C1 segment of cervical spinal cord (tissue), 14 donors: ENCODE measurements at regions not wholly inside any gene's neighbourhood (a gene's known extent, or its start where the extent isn't known, plus 50 kb on each side); places are given as distances from the start of the nearest gene placed in this dataset.

Experiments used
- DNase-seq, 14 donors: peaks; one replicate each; lab custom pipeline; 2025; lab: John Stamatoyannopoulos, UW

GRCh38 chrX:67872958-67873357 lies 329.1 kb downstream of the AR start:
- no peak for DNase-seq

DNA sequence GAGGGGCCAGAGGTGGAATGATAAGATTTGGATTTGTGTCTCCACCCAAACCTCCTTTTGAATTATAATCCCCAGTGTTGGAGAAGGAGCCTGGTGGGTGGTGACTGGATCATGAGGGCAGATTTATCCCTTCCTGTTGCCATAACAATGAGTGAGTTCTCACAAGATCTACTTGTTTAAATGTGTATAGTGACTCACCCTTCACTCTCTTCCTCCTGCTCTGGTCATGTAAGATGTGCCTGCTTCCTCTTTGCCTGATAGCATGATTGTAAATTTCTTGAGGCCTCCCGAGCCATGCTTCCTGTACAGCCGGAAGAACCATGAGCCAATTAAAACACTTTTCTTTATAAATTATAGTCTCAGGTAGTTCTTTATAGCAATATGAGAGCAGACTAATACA lies 348.6 kb downstream of the AR start:
- DNase-seq = no peak

GRCh38 chrX:67893931-67894330 lies 350.1 kb downstream of the AR start:
- DNase-seq = no peak

DNA sequence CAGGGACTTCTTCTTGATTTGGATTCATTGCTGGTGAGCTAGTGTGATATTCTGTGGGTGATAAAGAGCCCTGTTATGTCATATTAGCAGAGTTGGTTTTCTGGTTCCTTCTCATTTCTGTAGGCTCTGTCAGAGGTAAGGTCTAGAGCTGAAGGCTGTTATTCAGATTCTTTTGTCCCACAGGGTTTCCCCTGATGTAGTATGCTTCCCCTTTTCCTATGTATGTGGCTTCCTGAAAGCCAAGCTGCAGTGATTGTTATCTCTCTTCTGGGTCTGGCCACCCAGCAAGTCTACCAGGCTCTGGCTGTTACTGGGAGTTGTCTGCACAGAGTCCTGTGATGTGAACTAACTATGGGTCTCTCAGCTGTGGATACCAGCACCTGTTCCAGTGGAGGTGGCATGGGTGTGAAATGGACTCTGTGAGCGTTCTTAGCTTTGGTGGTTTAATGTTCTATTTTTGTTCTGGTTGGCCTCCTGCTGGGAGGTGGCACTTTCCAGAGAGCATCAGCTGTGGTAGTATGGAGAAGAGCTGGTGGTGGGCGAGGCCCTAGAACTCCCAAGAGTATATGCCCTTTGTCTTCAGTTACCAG lies 373.7 kb downstream of the AR start:
- DNase-seq = no peak

- DNase-seq = no peak
Measured at GRCh38 chrX:67922966-67923365, 379.1 kb downstream of the AR start.

DNA sequence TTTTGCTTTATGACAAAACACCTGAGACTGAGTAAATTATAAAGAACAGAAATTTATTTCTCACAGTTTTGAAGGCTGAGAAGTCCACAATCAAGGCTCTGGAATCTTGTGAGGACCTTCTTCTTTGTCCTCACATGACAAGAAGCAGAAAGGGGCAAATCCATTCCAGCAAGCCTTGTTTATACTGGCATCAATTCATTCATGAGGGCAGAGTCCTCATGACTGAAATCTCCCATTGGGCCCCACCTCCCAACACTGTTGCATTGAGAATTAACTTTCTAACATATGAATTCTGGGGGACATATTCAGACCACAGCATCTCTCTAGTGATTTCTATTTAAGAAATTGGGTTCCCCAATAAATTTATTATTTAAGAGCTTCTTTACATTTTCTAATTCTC lies 395.4 kb downstream of the AR start:
- no peak for DNase-seq

GRCh38 chrX:67949270-67949669 lies 405.4 kb downstream of the AR start:
- DNase-seq = no peak

- DNase-seq = no peak
Measured at GRCh38 chrX:67953658-67954057, 409.8 kb downstream of the AR start.

DNA sequence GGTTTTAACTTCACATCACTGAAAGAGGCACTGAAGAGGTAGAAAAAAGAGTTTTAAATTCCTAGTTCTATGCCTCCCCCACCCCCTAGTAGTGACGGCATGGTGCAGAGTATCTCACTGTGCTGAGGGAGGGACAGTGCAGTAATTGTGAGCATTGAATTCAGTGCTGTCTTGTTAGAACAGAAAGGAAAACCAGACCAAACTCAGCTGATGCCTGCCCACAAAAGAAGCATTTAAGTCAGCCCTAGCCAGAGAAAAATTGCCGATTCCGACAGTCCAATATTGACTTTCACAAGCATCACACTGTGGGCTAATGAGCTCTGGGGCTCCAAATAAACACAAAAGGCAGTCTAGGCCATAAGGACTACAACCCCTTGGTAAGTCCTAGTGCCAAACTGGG lies 417.7 kb downstream of the AR start:
- peak in 2 of 14 donors; percentile 0 to 1 for DNase-seq
